GM23338 (cell line): ENCODE measurements at regions not wholly inside any gene's neighbourhood (a gene's known extent, or its start where the extent isn't known, plus 50 kb on each side); places are given as distances from the start of the nearest gene placed in this dataset.

Experiments used
- ATAC-seq: fragments of 200-7000 bp; cut with Tn5 transposase; 3 replicates; pipeline ENCODE4 v1.9.1; 2020
- DNase-seq: peaks from one replicate; pipeline ENCODE4 v3.0.0-alpha.2; 2015; ENCODE audit warnings: low spot score
- H2AFZ ChIP-seq: fragments of 200-600 bp; sonication (generic); 2 replicates; pipeline ENCODE4 v1.8.0; 2016; ENCODE audit warnings: antibody characterized with exemption, mild to moderate bottlenecking, moderate library complexity
- H3F3A ChIP-seq: fragments of 200-600 bp; sonication (generic); replicated peaks from 2 replicates; pipeline ENCODE4 v1.8.0; 2017; ENCODE audit warnings: antibody characterized with exemption, mixed run types, low read depth
- H3K27ac ChIP-seq: fragments of 200-600 bp; sonication (generic); 2 replicates; pipeline ENCODE4 v1.6.1; 2016; ENCODE audit warnings: low read depth
- H3K27me3 ChIP-seq: fragments of 200-600 bp; sonication (generic); 2 replicates; pipeline ENCODE4 v1.8.0; 2016; ENCODE audit warnings: mild to moderate bottlenecking, mixed run types, moderate library complexity; ENCODE audit not compliant: insufficient read depth
- H3K36me3 ChIP-seq: fragments of 200-600 bp; sonication (generic); 2 replicates; pipeline ENCODE4 v1.8.0; 2016; ENCODE audit warnings: mild to moderate bottlenecking; ENCODE audit not compliant: insufficient read depth
- H3K4me1 ChIP-seq: fragments of 200-600 bp; sonication (generic); 2 replicates; pipeline ENCODE4 v1.8.0; 2016; ENCODE audit warnings: mild to moderate bottlenecking, moderate library complexity; ENCODE audit not compliant: insufficient read depth
- H3K4me2 ChIP-seq: fragments of 200-600 bp; sonication (generic); 2 replicates; pipeline ENCODE4 v1.7.1; 2017; ENCODE audit warnings: mixed run types
- H3K4me3 ChIP-seq: fragments of 200-600 bp; sonication (generic); 2 replicates; pipeline ENCODE4 v1.6.1; 2016; ENCODE audit warnings: mixed run types
- H3K79me2 ChIP-seq: fragments of 200-600 bp; sonication (generic); replicated peaks from 2 replicates; pipeline ENCODE4 v1.8.0; 2017; ENCODE audit warnings: mild to moderate bottlenecking; ENCODE audit not compliant: insufficient read depth
- H3K9me2 ChIP-seq: fragments of 200-600 bp; sonication (generic); 2 replicates; pipeline ENCODE4 v1.8.0; 2017; ENCODE audit not compliant: insufficient read depth
- H4K20me1 ChIP-seq: fragments of 200-600 bp; sonication (generic); replicated peaks from 2 replicates; pipeline ENCODE4 v1.8.0; 2017; ENCODE audit warnings: mild to moderate bottlenecking; ENCODE audit not compliant: insufficient read depth
- H3K27ac Mint-ChIP-seq: 2 replicates; pipeline ENCODE4 v1.8.0; 2020; ENCODE audit warnings: inconsistent platforms, mild to moderate bottlenecking, moderate library complexity, mixed read lengths
- H3K27me3 Mint-ChIP-seq: 3 replicates; pipeline ENCODE4 v1.8.0; 2022; ENCODE audit warnings: low read depth, mild to moderate bottlenecking, moderate library complexity, mixed read lengths, inconsistent platforms; ENCODE audit not compliant: insufficient read depth, poor library complexity
- H3K36me3 Mint-ChIP-seq: 3 replicates; pipeline ENCODE4 v1.8.0; 2021; ENCODE audit warnings: low read depth, mild to moderate bottlenecking, inconsistent platforms, moderate library complexity, mixed read lengths
- H3K4me1 Mint-ChIP-seq: 3 replicates; pipeline ENCODE4 v1.8.0; 2020; ENCODE audit warnings: mild to moderate bottlenecking, inconsistent platforms, mixed read lengths
- H3K4me3 Mint-ChIP-seq: 3 replicates; pipeline ENCODE4 v1.8.0; 2021; ENCODE audit warnings: moderate library complexity, mild to moderate bottlenecking, inconsistent platforms, mixed read lengths
- H3K9me3 Mint-ChIP-seq: 3 replicates; pipeline ENCODE4 v1.8.0; 2020; ENCODE audit warnings: moderate library complexity, mild to moderate bottlenecking, inconsistent platforms, mixed read lengths
- CTCF ChIP-seq, 2 experiments: fragments of 200-600 bp in 1 of 2; sonication (generic) in 1 of 2; conservative IDR thresholded peaks; 2 replicates each; pipeline versions ENCODE4 v1.5.1 to v1.6.1; 2016 to 2017; ENCODE audit warnings: antibody characterized with exemption in 2 of 2, low read depth in 2 of 2, mild to moderate bottlenecking in 2 of 2, moderate library complexity in 1 of 2
- EZH2 ChIP-seq: fragments of 200-600 bp; sonication (generic); IDR thresholded peaks from one replicate; pipeline ENCODE4 v1.8.0; 2017; ENCODE audit warnings: antibody characterized with exemption, mild to moderate bottlenecking, low read depth; ENCODE audit not compliant: unreplicated experiment
- EZH2phosphoT487 ChIP-seq: fragments of 200-600 bp; sonication (generic); IDR thresholded peaks from one replicate; pipeline ENCODE4 v1.8.1; 2018; ENCODE audit warnings: antibody characterized with exemption; ENCODE audit not compliant: unreplicated experiment
- JUNB ChIP-seq: IDR thresholded peaks from one replicate; pipeline ENCODE4 v1.6.1; 2016; ENCODE audit warnings: antibody characterized with exemption; ENCODE audit not compliant: unreplicated experiment
- NANOG ChIP-seq: IDR thresholded peaks from 2 replicates; pipeline ENCODE4 v1.6.1; 2016; ENCODE audit warnings: antibody characterized with exemption, borderline replicate concordance
- POLR2AphosphoS5 ChIP-seq: IDR thresholded peaks from 2 replicates; pipeline ENCODE4 v1.6.1; 2016; ENCODE audit warnings: antibody characterized with exemption, low read depth
- REST ChIP-seq: IDR thresholded peaks from one replicate; pipeline ENCODE4 v1.6.1; 2018; ENCODE audit warnings: antibody characterized with exemption; ENCODE audit not compliant: unreplicated experiment
- STAT1 ChIP-seq: IDR thresholded peaks from one replicate; pipeline ENCODE4 v1.6.1; 2016; ENCODE audit warnings: antibody characterized with exemption; ENCODE audit not compliant: unreplicated experiment
- ZNF114 ChIP-seq: fragments of 250-450 bp; sonication (Bioruptor Pico); IDR thresholded peaks from 2 replicates; pipeline ENCODE4 v1.5.0; 2020; ENCODE audit warnings: mild to moderate bottlenecking, moderate library complexity
- ZNF331 ChIP-seq: fragments of 250-450 bp; sonication (Bioruptor Pico); IDR thresholded peaks from 2 replicates; pipeline ENCODE4 v1.5.0; 2020; ENCODE audit warnings: low read depth, mild to moderate bottlenecking, moderate library complexity
- TF ChIP-seq, protein P1 (sequence below): fragments of 250-450 bp; sonication (Bioruptor Pico); IDR thresholded peaks from 2 replicates; pipeline ENCODE4 v1.5.0; 2020; ENCODE audit warnings: mild to moderate bottlenecking, moderate library complexity
- TF ChIP-seq, protein P2 (sequence below): IDR thresholded peaks from 2 replicates; pipeline ENCODE4 v1.6.1; 2016; ENCODE audit warnings: antibody characterized with exemption

DNA sequence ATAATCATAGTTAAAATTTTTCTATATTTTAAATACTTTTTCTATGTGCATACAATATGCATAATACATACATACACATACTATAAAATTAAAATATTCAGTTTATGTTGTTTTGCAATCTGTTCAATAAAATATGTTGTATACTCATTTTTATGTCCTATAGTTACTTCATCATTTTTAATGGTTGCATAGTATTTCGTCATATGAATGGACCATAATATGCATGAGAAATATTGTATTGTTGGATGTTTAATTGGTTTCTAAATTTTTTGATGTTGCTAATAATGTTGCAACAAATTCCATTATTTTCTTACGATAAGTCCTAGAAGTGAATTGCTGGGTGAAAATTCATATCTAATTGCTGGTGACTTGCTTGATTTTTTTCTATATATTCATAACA is 211.5 kb upstream of the GCFC2 start:
- peaks cover 13% of the 10 kb centered on the region; the same call in 1 of the 2 replicates for H3K4me1 ChIP-seq
- Mint-ChIP-seq H3K27ac (no peak overlapping the region), H3K9me3 (no peaks in the 10 kb centered on the region), H3K4me3 (no peak overlapping the region), H3K4me1 (peaks cover 13% of the 10 kb centered on the region), H3K27me3 (no peaks in the 10 kb centered on the region), H3K36me3 (no peaks in the 10 kb centered on the region)
- H3K79me2 ChIP-seq, result no peaks in the 10 kb centered on the region
- ATAC-seq (no peak), DNase-seq (no peak)
- no peak overlapping the region for H3K4me2 ChIP-seq
- H3K4me3 ChIP-seq, result no peak overlapping the region
- no peaks in the 10 kb centered on the region for H4K20me1 ChIP-seq
- H2AFZ ChIP-seq, result no peak overlapping the region
- H3K9me2 ChIP-seq, result no peaks in the 10 kb centered on the region; the same call in 1 of the 2 replicates
- no peaks in the 10 kb centered on the region for H3K36me3 ChIP-seq
- H3F3A ChIP-seq, result no peaks in the 10 kb centered on the region
- no peaks in the 10 kb centered on the region for H3K27me3 ChIP-seq
- no peak overlapping the region for H3K27ac ChIP-seq
- TF ChIP-seq POLR2AphosphoS5, result no peak
- TF ChIP-seq ZNF114 (CRISPR knock-in tag), result no peak
- TF ChIP-seq, protein P1, sequence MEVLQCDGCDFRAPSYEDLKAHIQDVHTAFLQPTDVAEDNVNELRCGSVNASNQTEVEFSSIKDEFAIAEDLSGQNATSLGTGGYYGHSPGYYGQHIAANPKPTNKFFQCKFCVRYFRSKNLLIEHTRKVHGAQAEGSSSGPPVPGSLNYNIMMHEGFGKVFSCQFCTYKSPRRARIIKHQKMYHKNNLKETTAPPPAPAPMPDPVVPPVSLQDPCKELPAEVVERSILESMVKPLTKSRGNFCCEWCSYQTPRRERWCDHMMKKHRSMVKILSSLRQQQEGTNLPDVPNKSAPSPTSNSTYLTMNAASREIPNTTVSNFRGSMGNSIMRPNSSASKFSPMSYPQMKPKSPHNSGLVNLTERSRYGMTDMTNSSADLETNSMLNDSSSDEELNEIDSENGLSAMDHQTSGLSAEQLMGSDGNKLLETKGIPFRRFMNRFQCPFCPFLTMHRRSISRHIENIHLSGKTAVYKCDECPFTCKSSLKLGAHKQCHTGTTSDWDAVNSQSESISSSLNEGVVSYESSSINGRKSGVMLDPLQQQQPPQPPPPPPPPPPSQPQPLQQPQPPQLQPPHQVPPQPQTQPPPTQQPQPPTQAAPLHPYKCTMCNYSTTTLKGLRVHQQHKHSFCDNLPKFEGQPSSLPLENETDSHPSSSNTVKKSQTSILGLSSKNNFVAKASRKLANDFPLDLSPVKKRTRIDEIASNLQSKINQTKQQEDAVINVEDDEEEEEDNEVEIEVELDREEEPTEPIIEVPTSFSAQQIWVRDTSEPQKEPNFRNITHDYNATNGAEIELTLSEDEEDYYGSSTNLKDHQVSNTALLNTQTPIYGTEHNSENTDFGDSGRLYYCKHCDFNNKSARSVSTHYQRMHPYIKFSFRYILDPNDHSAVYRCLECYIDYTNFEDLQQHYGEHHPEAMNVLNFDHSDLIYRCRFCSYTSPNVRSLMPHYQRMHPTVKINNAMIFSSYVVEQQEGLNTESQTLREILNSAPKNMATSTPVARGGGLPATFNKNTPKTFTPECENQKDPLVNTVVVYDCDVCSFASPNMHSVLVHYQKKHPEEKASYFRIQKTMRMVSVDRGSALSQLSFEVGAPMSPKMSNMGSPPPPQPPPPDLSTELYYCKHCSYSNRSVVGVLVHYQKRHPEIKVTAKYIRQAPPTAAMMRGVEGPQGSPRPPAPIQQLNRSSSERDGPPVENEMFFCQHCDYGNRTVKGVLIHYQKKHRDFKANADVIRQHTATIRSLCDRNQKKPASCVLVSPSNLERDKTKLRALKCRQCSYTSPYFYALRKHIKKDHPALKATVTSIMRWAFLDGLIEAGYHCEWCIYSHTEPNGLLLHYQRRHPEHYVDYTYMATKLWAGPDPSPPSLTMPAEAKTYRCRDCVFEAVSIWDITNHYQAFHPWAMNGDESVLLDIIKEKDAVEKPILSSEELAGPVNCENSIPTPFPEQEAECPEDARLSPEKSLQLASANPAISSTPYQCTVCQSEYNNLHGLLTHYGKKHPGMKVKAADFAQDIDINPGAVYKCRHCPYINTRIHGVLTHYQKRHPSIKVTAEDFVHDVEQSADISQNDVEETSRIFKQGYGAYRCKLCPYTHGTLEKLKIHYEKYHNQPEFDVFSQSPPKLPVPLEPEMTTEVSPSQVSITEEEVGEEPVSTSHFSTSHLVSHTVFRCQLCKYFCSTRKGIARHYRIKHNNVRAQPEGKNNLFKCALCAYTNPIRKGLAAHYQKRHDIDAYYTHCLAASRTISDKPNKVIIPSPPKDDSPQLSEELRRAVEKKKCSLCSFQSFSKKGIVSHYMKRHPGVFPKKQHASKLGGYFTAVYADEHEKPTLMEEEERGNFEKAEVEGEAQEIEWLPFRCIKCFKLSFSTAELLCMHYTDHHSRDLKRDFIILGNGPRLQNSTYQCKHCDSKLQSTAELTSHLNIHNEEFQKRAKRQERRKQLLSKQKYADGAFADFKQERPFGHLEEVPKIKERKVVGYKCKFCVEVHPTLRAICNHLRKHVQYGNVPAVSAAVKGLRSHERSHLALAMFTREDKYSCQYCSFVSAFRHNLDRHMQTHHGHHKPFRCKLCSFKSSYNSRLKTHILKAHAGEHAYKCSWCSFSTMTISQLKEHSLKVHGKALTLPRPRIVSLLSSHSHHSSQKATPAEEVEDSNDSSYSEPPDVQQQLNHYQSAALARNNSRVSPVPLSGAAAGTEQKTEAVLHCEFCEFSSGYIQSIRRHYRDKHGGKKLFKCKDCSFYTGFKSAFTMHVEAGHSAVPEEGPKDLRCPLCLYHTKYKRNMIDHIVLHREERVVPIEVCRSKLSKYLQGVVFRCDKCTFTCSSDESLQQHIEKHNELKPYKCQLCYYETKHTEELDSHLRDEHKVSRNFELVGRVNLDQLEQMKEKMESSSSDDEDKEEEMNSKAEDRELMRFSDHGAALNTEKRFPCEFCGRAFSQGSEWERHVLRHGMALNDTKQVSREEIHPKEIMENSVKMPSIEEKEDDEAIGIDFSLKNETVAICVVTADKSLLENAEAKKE, result no peak
- TF ChIP-seq, protein P2, sequence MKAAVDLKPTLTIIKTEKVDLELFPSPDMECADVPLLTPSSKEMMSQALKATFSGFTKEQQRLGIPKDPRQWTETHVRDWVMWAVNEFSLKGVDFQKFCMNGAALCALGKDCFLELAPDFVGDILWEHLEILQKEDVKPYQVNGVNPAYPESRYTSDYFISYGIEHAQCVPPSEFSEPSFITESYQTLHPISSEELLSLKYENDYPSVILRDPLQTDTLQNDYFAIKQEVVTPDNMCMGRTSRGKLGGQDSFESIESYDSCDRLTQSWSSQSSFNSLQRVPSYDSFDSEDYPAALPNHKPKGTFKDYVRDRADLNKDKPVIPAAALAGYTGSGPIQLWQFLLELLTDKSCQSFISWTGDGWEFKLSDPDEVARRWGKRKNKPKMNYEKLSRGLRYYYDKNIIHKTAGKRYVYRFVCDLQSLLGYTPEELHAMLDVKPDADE, result no peak
- TF ChIP-seq STAT1, result no peak
- TF ChIP-seq ZNF331 (CRISPR knock-in tag), result no peak
- no peak for TF ChIP-seq REST
- TF ChIP-seq CTCF (conservative IDR thresholded peaks at IDR 0.05; ENCODE audit: low read depth in 2 of 2), result no peak
- TF ChIP-seq EZH2phosphoT487, result no peak
- no peak for TF ChIP-seq NANOG
- TF ChIP-seq JUNB, result no peak
- TF ChIP-seq EZH2, result no peak
